Amniotic stem cell (primary cell): ENCODE measurements at regions not wholly inside any gene's neighbourhood (a gene's known extent, or its start where the extent isn't known, plus 50 kb on each side); places are given as distances from the start of the nearest gene placed in this dataset.

Experiments used
- DNase-seq: peaks from one replicate; lab custom pipeline; 2025; lab: John Stamatoyannopoulos, UW

DNA sequence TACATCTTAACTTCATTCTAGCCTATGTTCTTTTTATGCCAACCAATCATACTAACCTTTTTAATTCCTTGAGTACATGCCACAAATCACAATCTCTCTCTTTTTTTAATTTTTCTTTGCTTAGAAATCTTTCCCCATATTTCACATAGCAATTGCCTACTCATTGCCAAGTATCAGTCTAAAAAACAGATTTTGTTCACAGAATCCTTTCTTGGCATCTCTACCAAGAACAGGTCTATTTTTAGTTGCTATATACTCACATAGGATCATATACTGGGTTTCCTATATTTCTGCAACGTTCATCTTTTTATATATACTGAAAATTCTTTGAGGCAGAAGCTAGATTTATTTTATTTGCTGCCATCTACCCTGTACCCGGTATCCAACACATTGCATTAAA is 292.1 kb downstream of the GASK1B start:
- no peak for DNase-seq

DNA sequence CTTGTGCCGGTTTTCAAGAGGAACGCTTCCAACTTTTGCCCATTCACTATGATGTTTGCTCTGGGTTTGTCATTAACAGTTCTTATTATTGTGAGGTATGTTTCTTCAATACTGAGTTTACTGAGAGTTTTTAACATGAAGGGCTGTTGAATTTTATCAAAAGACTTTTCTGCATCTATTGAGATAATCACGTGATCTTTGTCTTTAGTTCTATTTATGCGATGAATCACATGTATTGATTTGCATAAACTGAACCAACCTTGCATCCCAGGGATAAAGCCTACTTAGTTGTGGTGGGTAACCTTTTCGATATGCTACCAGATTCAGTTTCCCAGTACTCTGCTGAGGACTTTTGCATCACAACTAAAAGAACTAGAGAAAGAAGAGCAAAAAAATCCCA is 318.0 kb downstream of the GASK1B start:
- no peak for DNase-seq

DNA sequence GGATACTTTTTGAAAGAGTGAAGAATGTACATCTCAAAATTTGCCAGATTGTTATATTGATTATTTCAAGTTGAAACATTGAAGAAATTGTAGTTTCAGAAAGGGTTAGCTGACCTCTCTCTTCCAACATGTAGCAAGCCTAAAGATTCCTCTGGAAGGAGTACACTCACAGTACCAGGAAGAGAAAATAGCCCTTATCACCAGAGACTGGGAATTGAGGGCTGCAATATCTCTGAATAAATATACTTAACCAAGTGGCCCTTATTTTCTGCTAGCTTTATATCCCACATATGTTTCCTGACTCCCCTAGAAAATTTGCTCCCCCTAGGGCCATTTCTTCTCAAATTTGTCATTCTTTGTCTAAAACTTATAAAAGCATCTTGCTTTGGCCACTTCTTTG is 332.2 kb downstream of the GASK1B start:
- no peak for DNase-seq

DNA sequence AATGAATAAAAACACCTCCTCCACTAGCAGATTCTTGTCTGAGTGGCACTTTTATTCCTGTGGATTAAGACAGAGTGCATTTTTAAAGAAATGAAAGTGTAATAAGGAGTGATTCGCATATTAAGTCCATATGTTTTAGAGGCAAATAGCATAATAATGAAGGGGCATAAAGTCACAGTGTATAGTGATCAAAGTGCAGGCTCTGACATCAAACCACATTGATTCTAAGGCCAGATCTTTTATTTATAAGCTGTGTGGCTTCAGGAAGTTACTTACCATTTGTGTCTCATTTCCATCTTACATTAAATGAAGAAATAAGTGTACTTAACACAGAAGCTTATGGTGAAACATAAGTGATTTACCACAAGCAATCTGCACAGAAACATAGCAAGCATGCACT is 332.8 kb downstream of the GASK1B start:
- DNase-seq = no peak

DNA sequence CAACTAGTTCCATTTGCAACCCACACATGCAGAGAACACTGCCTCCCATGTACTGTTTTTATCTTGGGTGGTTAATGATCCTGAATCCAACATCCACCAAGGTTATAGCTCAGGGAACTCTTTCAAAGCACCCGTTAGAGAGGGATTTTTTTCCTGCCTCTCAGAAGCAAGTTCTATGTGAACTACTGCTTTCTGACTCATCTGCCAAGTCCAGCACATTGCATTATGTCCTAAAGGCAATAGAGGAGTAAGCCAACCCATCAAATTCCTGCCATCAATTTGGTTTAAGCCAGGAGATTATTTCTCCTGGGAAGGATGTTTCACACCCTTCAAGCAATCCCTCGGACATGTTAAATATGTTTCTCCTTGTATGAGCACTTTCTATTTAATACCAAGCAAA is 334.5 kb downstream of the GASK1B start:
- no peak for DNase-seq

DNA sequence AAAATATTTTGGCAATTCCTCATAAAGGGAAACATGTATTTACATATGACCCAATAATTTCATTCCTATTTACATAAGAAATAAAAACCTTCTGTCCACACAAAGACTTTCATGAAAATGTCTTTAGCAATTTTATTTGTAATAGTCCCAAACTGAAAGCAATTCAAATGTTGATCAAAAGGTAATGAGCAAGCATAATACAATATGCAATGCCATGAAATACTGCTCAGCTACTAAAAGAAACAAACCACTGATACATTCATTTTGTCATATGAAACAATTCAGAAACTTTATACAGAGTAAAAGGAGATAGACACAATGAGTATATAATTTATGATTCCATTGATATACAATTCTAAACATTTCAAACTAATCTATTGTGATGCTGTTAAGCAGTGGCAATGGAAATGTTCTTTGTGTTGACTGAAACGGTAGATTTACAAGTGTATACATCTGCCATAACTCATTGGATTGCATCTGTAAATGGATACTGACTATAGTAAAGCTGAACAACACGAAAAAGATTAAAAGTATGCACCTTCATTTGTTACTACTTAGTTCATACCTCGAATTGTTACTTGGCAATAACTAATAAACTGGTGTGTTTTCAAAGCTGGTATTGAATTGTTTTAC is 335.6 kb downstream of the GASK1B start:
- DNase-seq = no peak

DNA sequence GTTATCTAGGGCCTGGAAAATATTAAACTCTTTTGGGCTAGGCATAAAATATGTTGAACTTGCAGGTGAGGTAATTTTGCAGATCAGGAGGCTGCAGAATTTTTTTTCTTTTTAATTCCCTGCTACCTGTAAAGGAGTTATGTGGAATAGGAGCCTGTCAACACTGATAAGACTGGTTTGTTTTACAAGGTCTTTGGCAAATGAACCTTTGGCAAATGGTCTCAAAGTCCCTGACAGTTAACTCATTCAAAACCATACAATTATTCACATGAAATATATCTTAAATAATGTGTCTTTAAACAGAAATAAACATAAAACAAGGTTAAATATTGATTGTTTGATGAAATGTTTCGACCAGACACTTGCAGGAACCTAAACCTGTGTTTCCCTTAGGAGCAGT is 340.2 kb downstream of the GASK1B start:
- no peak for DNase-seq

DNA sequence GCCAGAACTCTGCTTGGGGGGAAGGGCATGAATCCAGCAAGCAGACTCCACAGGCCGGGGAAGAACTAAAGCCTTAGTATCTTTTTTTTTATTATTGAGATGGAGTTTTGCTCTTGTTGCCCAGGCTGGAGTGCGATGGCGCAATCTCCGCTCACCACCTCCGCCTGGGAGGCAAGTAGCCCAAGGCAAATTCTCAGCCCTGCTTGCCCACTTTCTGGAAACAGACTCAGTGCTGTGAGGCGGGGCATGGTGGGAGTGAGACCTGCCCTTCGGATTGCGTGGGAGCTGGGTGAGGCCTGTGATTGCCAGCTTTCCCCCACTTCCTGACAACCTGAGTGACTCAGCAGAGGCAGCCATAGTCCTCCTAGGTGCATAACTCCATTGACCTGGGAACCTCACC is 348.8 kb downstream of the GASK1B start:
- no peak for DNase-seq

DNA sequence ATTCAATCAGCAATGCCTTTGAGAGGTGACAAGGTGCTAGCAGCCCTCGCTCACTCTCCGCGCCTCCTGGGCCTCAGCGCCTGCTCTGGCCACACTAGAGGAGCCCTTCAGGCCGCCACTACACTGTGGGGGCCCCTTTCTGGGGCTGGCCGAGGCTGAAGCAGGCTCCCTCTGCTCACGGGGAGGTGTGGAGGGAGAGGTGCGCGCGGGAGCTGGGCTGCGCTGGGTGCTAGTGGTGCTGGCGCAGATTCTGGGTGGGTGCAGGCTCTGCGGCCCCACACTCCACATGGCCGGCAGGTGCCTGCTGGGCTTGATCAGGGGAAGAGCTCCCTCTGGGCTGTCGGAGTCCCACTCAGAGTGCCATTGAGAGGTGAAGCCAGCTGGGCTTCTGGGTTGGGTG is 351.0 kb downstream of the GASK1B start:
- DNase-seq = no peak

DNA sequence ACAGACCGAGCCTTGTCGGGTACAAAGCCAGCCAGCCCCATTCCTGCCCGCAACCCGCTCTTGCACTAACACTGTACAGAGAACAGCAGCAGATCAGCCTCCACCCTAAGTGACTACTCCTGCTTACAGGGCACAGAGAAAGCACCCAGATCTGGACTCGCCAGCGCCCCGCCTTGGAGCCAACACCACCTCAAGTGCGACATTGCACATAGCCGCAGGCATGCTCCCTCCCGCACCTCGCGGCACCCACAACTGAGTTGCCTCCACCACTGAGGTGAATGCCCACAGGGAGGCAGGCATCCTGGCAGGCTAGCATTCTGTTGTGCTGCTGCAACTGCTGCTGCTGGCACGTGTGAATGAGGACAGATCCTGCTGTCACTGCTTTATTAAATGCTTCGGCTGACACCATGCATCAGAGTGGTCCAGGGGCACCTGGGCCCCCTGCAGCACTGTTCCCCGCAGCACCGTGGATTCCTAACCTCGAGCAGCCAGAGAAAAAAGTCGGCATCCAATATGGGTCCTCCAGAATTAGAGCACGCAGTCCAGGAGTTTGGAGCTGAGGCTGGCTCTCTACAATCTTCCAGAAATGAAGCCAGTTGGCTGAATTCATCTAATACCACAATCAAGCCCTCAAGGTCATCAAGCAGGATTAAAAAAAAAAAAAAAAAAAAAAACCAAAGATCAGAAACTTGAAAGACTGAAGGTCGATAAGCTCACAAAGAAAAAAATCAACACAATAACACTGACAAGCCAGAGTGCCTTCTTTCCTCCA is 352.9 kb downstream of the GASK1B start:
- no peak for DNase-seq

DNA sequence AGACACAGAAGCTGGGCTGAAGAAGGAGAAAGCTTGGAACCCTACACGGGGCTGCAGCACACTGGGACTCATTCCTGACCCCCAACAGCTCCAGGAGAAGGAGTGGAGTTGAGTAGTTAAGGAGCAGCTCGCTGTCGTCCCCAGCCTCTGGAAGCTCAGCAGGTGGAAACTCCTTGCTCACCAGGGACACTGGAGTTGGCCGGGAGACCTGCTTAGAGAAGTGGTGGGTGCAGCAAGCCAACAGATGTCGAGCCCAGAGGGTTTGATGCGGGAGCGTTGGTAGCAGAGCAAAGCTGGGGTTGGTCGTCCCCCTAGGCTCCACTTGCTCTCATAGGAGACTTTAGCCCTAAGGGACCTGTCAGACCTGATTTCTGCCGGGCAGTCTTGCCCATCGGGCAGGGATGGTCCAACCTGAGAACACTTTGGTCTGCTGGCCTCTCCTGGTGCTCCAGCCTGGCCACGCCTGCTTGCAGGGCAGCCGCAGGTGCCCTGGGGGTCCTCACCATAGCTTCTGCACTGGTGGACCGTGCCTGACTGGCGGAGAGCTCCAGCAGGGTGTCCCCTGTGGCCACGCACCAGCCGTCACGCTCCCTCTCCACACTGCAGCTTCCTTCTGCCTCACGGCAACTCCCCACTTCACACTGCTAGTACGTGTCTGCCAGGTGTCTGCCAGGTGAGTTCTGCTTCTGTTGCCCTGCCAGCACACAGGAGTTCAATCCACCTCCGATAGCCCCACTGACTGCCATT is 353.7 kb downstream of the GASK1B start:
- DNase-seq = no peak

DNA sequence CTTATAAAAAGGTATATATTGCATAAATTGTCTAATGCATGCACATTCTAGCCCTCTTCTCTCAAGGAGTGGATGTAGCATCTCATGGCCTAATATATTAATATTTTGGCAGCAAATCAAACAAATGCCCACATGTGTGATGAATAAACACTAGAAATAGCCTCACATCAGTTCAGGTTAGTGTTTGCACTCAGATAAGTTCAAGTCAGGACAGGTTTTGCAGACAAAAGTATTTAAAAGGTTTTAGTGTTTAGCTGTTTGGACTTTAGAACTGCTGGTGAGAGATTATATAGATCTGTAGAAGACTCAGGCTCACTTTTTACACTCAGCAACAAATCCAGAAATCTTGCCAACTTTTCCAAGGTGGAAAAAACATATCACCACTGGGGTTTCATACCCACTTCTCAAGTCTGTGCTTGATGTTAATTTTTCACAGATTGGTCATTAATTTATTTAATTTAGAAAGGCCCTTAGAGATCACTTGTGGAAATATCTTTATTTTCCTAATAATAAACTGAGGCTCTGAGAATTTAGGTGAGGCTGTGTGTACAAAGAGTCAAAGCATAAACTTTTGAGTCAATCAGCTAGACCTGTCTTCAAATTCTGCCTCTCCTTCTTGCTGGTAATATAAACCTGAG is 362.6 kb downstream of the GASK1B start:
- DNase-seq = no peak

DNA sequence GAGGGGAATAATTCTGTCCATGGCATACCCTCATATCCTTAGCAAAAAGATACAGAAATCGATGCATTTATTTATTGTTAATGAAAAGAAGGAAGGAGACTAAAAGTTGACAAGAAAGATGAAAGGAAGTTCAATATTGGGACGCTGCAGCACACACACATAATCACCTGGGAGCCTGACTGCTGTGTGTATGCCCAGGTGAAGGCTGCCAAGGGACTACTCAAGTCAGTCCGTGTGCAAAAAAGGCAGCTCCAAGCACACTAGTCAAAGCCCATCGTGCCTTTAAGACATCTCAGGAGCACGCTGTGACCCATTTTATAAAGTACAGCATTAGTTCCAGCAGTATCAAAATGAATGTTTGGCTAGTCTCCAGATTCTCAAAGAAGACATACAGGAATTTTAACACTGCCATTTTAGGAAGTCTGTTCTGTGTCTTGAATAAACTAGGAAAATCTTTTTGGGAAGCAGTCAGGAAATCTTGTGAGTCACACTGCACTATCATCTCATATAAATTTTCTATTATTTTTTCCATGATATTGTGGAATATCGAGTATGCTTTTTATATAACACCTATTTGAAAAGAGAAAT is 363.9 kb downstream of the GASK1B start:
- no peak for DNase-seq

DNA sequence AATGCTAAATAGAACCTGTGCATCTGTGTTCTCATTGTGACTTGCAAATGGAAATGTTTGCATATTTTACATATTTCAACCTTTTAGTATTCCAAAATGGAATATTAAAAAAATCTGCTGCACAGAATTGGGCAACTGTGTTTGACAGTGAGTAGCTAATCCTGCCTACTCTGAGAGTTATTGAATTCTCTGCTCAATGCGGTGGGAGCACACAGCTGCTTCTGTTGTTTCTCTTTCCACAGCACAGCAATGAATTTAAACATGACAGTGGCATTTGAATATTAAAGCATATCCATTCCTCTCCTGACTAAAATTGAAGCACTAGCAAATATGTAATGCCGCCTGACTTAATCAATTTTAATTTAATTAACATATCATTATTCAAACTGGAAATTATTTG is 366.6 kb downstream of the GASK1B start:
- no peak for DNase-seq

DNA sequence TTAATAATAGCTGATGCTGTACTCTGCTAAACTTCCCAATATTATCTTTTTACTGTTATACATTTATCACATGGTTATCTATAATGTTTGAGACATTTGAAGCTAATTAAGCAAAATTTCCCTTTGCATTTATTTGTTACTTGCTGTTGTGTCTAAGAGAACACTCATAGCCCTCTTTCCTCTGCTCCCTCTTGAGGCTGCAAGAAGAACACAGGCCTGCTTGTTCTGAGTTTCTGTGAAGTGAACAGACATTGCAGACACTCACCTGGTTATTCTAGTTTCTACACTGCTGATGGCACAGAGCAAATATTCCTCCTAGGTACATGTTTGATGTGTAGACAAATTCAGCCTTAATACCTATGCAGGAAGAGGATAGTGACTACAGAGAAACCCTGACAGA is 367.8 kb downstream of the GASK1B start:
- DNase-seq = no peak

DNA sequence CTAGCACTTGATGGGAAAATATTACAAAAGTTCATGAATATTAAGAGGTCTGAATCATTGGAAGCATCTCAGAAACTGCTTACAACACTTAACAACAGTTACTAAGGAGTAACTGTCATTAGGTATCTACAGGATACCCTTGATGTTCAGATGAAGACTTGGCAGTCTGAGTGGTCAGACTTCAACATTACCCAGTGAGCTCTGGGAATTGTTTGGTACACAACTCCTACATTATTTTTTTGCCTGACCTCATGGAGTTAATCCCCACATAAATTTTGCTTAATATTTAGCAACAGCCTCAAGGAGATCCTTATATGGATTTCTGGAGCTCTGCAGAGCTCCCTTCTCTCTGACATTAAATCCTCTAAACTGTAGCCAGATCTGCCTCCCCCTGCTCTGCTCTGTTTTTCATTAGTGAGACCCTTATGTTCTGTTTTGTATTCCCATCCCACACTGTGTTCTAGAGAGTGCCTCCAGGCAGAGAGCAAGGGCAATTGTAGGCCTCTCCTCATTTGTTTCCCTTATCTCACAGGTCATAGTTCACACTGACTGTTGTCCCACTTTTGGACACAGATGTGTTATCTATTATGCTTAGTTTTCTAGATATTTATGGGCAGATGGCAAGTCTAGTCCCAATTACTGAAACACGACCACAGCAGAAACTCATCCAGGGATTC is 368.8 kb downstream of the GASK1B start:
- DNase-seq = no peak

DNA sequence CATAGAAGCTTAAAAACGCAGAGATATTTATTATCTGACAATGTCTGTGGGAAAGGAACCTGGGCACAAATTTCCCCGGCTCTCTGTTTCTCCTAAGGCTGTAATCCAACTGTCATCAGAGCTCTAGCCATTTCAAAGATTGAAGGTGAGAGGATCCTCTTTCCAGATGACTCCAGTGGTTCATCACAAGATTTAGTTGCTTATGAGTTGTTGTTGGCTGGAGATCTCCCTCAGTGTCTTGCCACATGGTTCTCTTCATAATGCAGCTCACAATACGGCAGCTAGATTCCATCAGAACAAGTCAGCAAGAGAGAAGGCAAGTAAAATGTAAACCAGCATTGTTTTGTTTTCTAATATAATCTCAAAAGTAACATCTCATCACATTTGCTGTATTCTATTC is 369.4 kb downstream of the GASK1B start:
- DNase-seq = no peak

DNA sequence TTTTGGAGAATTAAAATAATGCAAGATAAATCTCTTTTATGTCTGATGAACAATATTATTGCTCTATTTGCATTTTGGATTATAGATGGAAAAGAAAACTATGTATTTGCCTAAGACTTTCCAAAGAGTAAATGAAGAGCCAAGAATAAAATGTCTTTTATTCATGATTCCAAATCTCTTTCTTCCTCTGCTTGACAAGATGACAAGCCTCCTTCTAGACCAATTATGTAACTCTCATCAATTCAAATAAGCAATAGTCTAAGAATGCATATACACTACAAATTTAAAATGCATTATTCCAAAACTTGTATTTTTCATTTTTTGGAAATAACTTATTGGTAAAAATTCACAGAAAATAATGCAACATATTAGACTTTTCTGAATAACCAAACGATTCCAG is 377.3 kb downstream of the GASK1B start:
- DNase-seq = no peak

DNA sequence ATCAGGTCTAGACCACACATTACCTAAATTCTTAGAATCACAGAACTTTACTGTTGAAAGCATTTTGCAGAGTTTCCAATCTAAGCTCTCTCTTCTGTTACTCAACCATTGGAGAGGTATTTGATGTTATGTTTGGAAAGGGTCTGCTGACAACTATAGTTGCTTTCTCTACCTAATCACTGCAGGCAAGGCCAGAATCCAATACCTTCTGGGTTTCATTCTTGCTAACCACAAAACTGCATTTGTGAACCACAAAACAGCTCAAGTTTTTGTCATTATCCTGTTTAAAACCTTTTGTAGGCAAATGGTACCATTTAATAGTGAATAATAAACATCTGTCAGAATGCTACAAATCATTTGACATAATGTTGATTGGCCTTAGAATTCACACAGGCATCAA is 380.1 kb downstream of the GASK1B start:
- no peak for DNase-seq

DNA sequence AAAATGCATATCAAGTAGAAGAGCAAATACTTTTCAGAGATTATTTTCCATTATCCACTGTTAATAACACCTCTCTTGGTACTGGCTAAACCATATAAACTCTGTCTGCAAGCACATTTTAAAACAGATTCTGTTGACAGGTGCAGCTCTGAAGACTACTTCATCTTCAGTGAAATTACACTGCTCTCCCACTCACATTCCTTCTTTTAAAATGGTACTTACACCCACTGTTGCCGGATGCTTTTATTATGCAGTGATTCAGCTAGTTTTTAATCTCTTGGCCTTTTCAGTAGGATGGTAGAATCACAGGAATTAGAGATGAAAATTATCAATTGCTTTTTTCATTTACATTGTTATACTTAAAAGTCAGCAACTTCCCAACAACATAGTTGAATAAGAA is 381.6 kb downstream of the GASK1B start:
- no peak for DNase-seq

DNA sequence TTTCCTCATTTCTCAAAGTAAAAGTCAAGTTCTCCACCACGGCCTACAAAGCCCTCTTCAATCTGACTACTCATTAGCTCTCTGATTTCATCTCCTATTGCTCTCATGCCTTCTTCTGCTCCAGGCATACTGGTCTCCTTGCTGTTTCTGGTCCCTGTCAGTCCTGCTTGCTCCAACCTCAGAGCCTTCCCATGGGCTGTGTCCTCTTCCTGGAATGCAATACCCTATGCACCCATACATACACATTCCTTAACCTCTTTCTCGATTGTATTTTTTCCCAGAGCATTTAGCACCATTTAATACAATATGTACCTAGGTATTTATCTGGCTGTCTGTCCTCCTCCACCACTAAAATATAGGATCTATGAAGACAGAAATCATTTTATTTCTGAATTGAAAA is 385.2 kb downstream of the GASK1B start:
- no peak for DNase-seq

DNA sequence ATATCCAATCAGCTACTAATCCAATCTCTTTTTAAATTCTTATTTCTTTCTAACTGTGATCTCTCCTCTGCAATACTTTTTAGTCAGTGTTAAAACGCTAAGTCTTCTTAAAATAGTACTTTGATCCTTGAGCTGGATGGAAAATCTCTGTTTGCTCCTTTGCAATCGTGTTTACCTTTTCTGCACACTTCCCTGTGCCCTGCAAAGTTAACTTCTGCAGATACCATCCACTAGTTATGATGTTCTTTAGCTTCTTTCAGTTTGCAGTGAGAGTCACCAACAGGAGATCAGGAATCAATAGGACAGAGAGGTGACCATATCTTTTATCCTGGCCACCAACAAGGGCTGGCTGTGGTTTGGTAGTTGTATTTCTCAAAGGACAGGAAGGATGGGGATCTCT is 391.5 kb downstream of the GASK1B start:
- DNase-seq = no peak
